A549 (cell line): ENCODE measurements at regions not wholly inside any gene's neighbourhood (a gene's known extent, or its start where the extent isn't known, plus 50 kb on each side); places are given as distances from the start of the nearest gene placed in this dataset.

ENCODE experiments used
- ATAC-seq, 2 experiments: fragments of 200-7000 bp in 1 of 2; fragments of >200 bp in 1 of 2; cut with Nextera tagmentation in 1 of 2; cut with Tn5 transposase in 1 of 2; 3 replicates each; pipeline versions ENCODE4 v1.8.0 to v1.9.1; 2018 to 2020; ENCODE audit warnings: mild to moderate bottlenecking in 1 of 2, moderate library complexity in 1 of 2
- CTCF ChIA-PET: fragments of 300-600 bp; sonication (Branson Sonifier 250); formaldehyde crosslinking; extraction: SDS; loops from one replicate; lab custom pipeline; 2021; ENCODE audit warnings: antibody characterized with exemption, inconsistent platforms; lab: Yijun Ruan, JAX
- POLR2A ChIA-PET: fragments of 350-600 bp; formaldehyde crosslinking; extraction: SDS; loops from one replicate; lab custom pipeline; 2021; ENCODE audit warnings: antibody characterized with exemption, inconsistent platforms; lab: Yijun Ruan, JAX
- DNase-seq, 2 experiments: peaks; one replicate each; pipeline versions ENCODE4 v3.0.0 to v3.0.0-alpha.2; 2011 to 2016; ENCODE audit warnings: low read depth in 1 of 2, low spot score in 1 of 2
- FAIRE-seq: peaks from 2 replicates; lab custom pipeline; 2011; peaks lifted over from hg19 to GRCh38; lab: Jason Lieb, UNC
- H3K27ac ChIP-seq, 2 experiments: fragments of >200 bp; sonication (Bioruptor Twin); formaldehyde crosslinking; 3 replicates each; pipeline ENCODE4 v1.5.1; 2016 to 2017
- H3K4me1 ChIP-seq: fragments of >200 bp; sonication (Bioruptor Twin); formaldehyde crosslinking; 3 replicates; pipeline ENCODE4 v1.6.1; 2016
- H3K4me2 ChIP-seq: fragments of >200 bp; sonication (Bioruptor Twin); formaldehyde crosslinking; 3 replicates; pipeline ENCODE4 v1.6.1; 2016
- H3K4me3 ChIP-seq: fragments of >200 bp; sonication (Bioruptor Twin); formaldehyde crosslinking; 3 replicates; pipeline ENCODE4 v1.5.1; 2016
- H3K9me3 ChIP-seq: fragments of >200 bp; sonication (Bioruptor Twin); formaldehyde crosslinking; 3 replicates; pipeline ENCODE4 v1.6.1; 2016
- BHLHE40 ChIP-seq: IDR thresholded peaks from 2 replicates; pipeline ENCODE4 v1.6.1; 2012; ENCODE audit warnings: low read depth, low read length, inconsistent platforms
- CBX8 ChIP-seq: fragments of 200-600 bp; sonication (generic); IDR thresholded peaks from 2 replicates; pipeline ENCODE4 v1.6.1; 2016
- CHD4 ChIP-seq: fragments of 200-600 bp; sonication (generic); IDR thresholded peaks from 2 replicates; pipeline ENCODE4 v1.6.1; 2016; ENCODE audit warnings: antibody characterized with exemption, mild to moderate bottlenecking, borderline replicate concordance
- EHF ChIP-seq: fragments of 250-450 bp; sonication (Bioruptor Pico); IDR thresholded peaks from 2 replicates; pipeline ENCODE4 v1.5.0; 2020; ENCODE audit warnings: mild to moderate bottlenecking
- EHMT2 ChIP-seq: fragments of 200-600 bp; sonication (generic); IDR thresholded peaks from 2 replicates; pipeline ENCODE4 v1.6.1; 2016; ENCODE audit warnings: antibody characterized with exemption, low read depth, mild to moderate bottlenecking, moderate library complexity
- EP300 ChIP-seq, 2 experiments: fragments of >200 bp; sonication (Bioruptor Twin); formaldehyde crosslinking; IDR thresholded peaks; 2 replicates in 1 of 2; 3 replicates in 1 of 2; pipeline ENCODE4 v1.6.1; 2016 to 2017
- FOSB ChIP-seq: fragments of 250-450 bp; sonication (Bioruptor Pico); IDR thresholded peaks from 2 replicates; pipeline ENCODE4 v1.5.0; 2020; ENCODE audit warnings: mild to moderate bottlenecking, moderate library complexity
- HOXB5 ChIP-seq: fragments of 250-450 bp; sonication (Bioruptor Pico); IDR thresholded peaks from 2 replicates; pipeline ENCODE4 v1.5.0; 2020; ENCODE audit warnings: mild to moderate bottlenecking, moderate library complexity
- KDM5A ChIP-seq: fragments of 200-600 bp; sonication (generic); IDR thresholded peaks from 2 replicates; pipeline ENCODE4 v1.6.1; 2016; ENCODE audit warnings: antibody characterized with exemption, mild to moderate bottlenecking
- MAFK ChIP-seq: fragments of 450-650 bp; IDR thresholded peaks from 2 replicates; pipeline ENCODE4 v1.6.1; 2014; ENCODE audit not compliant: partially characterized antibody
- NPAS2 ChIP-seq: fragments of 250-450 bp; sonication (Bioruptor Pico); IDR thresholded peaks from 2 replicates; pipeline ENCODE4 v1.8.0; 2022; ENCODE audit warnings: mild to moderate bottlenecking, moderate library complexity, borderline replicate concordance
- NR3C1 ChIP-seq: fragments of >200 bp; sonication (Bioruptor Twin); formaldehyde crosslinking; IDR thresholded peaks from 3 replicates; pipeline ENCODE4 v1.6.1; 2017
- PHF8 ChIP-seq: fragments of 200-600 bp; sonication (generic); IDR thresholded peaks from 2 replicates; pipeline ENCODE4 v1.6.1; 2016; ENCODE audit warnings: low read depth, mild to moderate bottlenecking, antibody characterized with exemption, moderate library complexity, borderline replicate concordance
- POLR2AphosphoS2 ChIP-seq: conservative IDR thresholded peaks from 2 replicates; pipeline ENCODE4 v1.6.1; 2012; ENCODE audit warnings: low read length, improper control_type of control experiment, inconsistent platforms
- RFX5 ChIP-seq: fragments of 450-650 bp; IDR thresholded peaks from 2 replicates; pipeline ENCODE4 v1.7.1; 2014; ENCODE audit warnings: antibody characterized with exemption, mild to moderate bottlenecking, moderate library complexity
- SMC3 ChIP-seq: fragments of >200 bp; sonication (Bioruptor Twin); formaldehyde crosslinking; IDR thresholded peaks from 3 replicates; pipeline ENCODE4 v1.6.1; 2018; ENCODE audit warnings: inconsistent platforms
- SREBF2 ChIP-seq: fragments of 450-650 bp; IDR thresholded peaks from 2 replicates; pipeline ENCODE4 v1.6.1; 2014; ENCODE audit warnings: mild to moderate bottlenecking, moderate library complexity
- TP53 ChIP-seq: fragments of 250-450 bp; sonication (Bioruptor Pico); IDR thresholded peaks from 2 replicates; pipeline ENCODE4 v1.5.0; 2021; ENCODE audit warnings: mild to moderate bottlenecking, moderate library complexity
- ZC3H11A ChIP-seq: fragments of 450-650 bp; IDR thresholded peaks from 2 replicates; pipeline ENCODE4 v1.6.1; 2014; ENCODE audit warnings: antibody characterized with exemption, mild to moderate bottlenecking
- WGBS: methylation state at CpG from one replicate; pipeline ENCODE4 v1.1.6; 2017; ENCODE audit errors: missing lambda C conversion rate; 5-methylcytosine and 5-hydroxymethylcytosine counted together
- TF ChIP-seq, protein P1 (sequence below): fragments of 250-450 bp; sonication (Bioruptor Pico); IDR thresholded peaks from 2 replicates; pipeline ENCODE4 v1.5.0; 2020; ENCODE audit warnings: low read depth, mild to moderate bottlenecking, moderate library complexity
- TF ChIP-seq, protein P2 (sequence below): fragments of 450-650 bp; IDR thresholded peaks from 2 replicates; pipeline ENCODE4 v1.6.1; 2014; ENCODE audit warnings: antibody characterized with exemption
- TF ChIP-seq, protein P3 (sequence below): fragments of 150-350 bp; IDR thresholded peaks from 2 replicates; pipeline ENCODE4 v1.6.1; 2014; ENCODE audit warnings: low read depth, mild to moderate bottlenecking, low read length
- TF ChIP-seq, protein P4 (sequence below): IDR thresholded peaks from 2 replicates; pipeline ENCODE4 v1.6.1; 2012

DNA sequence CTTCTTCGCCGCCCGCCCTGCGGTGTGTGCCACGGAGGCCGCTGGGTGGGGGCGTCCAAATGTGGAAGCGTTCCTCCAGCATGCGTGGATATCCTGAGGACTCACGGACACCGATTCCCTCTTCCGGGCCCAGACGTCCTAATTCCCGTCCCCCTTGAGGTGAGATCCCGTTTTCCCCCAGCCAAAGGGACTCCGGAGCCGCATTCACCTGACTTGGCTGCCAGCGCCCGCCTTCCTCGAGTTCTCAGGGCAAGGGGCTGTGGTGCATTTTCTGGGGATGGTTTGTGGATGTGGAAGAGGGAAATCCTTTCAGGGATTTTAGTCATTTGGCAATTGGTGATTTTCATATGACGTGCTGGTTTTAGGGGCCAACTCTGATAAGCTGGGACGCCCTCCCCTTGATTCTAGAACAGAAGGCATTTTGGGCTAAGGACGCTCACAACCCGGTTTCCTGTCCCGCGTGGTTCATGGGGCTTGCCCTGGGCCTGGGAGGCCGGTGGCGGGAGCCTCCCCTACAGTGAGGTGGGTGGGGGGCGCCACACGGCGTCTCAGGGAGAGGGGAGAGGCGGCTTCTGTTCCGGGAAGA, 165.4 kb downstream of the ACTR3B start:
- Histone ChIP-seq H3K4me3 (no peak overlapping the region), H3K4me2 (no peak overlapping the region), H3K27ac (no peak overlapping the region), H3K9me3 (no peaks in the 10 kb centered on the region), H3K4me1 (no peaks in the 10 kb centered on the region)
- CTCF ChIA-PET = interaction anchor here (0.7 kb wide), 1 partner anchor 65 kb away, joined by 3 read pairs; no protein-coding TSS in a partner anchor
- POLR2A ChIA-PET = no interaction called here
- no peak for DNase-seq
- ATAC-seq = no peak
- WGBS = 44% methylated on average over 29 of the region's 33 CpGs
- no peak for TF ChIP-seq BHLHE40
- no peak for TF ChIP-seq EHMT2
- no peak for TF ChIP-seq NPAS2
- TF ChIP-seq KDM5A = no peak
- TF ChIP-seq EP300 (IDR thresholded peaks at IDR 0.05) = no peak
- TF ChIP-seq CHD4 = no peak
- no peak for TF ChIP-seq PHF8
- TF ChIP-seq, protein P1, sequence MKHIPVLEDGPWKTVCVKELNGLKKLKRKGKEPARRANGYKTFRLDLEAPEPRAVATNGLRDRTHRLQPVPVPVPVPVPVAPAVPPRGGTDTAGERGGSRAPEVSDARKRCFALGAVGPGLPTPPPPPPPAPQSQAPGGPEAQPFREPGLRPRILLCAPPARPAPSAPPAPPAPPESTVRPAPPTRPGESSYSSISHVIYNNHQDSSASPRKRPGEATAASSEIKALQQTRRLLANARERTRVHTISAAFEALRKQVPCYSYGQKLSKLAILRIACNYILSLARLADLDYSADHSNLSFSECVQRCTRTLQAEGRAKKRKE (CRISPR knock-in tag) = no peak
- TF ChIP-seq, protein P2, sequence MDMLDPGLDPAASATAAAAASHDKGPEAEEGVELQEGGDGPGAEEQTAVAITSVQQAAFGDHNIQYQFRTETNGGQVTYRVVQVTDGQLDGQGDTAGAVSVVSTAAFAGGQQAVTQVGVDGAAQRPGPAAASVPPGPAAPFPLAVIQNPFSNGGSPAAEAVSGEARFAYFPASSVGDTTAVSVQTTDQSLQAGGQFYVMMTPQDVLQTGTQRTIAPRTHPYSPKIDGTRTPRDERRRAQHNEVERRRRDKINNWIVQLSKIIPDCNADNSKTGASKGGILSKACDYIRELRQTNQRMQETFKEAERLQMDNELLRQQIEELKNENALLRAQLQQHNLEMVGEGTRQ = no peak
- no peak for TF ChIP-seq RFX5
- no peak for TF ChIP-seq POLR2AphosphoS2
- no peak for TF ChIP-seq MAFK
- TF ChIP-seq TP53 (CRISPR knock-in tag) = no peak
- TF ChIP-seq SREBF2 = no peak
- TF ChIP-seq, protein P3, sequence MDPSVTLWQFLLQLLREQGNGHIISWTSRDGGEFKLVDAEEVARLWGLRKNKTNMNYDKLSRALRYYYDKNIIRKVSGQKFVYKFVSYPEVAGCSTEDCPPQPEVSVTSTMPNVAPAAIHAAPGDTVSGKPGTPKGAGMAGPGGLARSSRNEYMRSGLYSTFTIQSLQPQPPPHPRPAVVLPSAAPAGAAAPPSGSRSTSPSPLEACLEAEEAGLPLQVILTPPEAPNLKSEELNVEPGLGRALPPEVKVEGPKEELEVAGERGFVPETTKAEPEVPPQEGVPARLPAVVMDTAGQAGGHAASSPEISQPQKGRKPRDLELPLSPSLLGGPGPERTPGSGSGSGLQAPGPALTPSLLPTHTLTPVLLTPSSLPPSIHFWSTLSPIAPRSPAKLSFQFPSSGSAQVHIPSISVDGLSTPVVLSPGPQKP = no peak
- no peak for TF ChIP-seq FOSB (CRISPR knock-in tag)
- no peak for TF ChIP-seq CBX8
- no peak for FAIRE-seq

DNA sequence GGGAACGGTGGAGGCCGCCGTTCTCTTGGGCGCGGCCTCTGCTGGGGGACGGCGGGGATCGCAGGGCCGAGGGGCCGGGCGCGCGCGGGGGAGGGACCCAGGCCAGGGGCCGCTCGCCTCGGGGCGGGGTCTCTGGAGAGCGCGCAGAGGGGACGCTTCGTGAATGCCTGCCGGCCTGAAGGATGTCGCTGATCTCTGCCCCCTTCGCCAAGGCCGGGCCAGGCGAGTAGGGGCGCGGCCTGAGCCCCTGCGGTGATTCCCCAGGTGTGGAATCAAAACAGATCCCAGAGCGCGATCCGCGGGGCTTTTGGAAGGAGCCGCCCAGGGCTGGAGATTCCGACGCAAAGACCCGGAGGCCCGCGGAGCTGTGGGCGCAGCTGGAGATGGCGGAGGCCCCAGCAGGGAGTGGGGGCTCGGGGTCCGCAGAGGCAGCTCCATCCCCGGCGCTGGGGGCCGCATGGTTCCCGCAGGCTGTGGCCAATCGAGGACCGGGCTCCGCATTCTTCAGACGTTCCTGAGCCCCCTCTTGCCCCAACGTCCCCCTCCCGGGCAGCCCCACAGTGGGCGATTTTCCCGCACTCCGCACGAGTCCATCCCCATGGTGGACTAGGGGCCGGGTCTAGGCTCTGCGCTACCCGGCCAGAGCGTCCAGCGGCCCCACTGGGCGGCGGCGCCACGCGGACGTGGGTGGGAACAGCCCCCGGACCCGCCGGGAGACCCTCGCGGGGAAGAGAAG, 166.0 kb downstream of the ACTR3B start:
- no peak for DNase-seq
- Histone ChIP-seq H3K4me2 (no peak overlapping the region), H3K9me3 (no peaks in the 10 kb centered on the region), H3K4me1 (no peaks in the 10 kb centered on the region), H3K4me3 (no peak overlapping the region), H3K27ac (no peak overlapping the region)
- no peak for FAIRE-seq
- CTCF ChIA-PET = no interaction called here
- no peak for ATAC-seq
- 76% methylated on average over 28 of the region's 74 CpGs for WGBS
- POLR2A ChIA-PET = no interaction called here
- TF ChIP-seq HOXB5 (CRISPR knock-in tag) (no peak), ZC3H11A (no peak), NR3C1 (no peak), EHF (CRISPR knock-in tag) (no peak), SMC3 (no peak), MAFK (no peak)
- TF ChIP-seq, protein P4, sequence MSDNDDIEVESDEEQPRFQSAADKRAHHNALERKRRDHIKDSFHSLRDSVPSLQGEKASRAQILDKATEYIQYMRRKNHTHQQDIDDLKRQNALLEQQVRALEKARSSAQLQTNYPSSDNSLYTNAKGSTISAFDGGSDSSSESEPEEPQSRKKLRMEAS = no peak
- TF ChIP-seq, protein P3 = no peak
